Tibial nerve (tissue), 4 donors: ENCODE measurements at regions not wholly inside any gene's neighbourhood (a gene's known extent, or its start where the extent isn't known, plus 50 kb on each side); places are given as distances from the start of the nearest gene placed in this dataset.

ENCODE experiments used
- DNase-seq, 2 donors: peaks; one replicate each; pipeline ENCODE4 v3.0.0-alpha.2; 2019; ENCODE audit warnings: low spot score in 2 of 2
- H3K27ac ChIP-seq, 4 donors: fragments of 200-600 bp; sonication (generic) in 3 of 4; one replicate each; pipeline ENCODE4 v1.5.1; 2017 to 2019; ENCODE audit warnings: mild to moderate bottlenecking in 1 of 4
- H3K27me3 ChIP-seq, 2 donors: fragments of 200-600 bp; sonication (generic) in 1 of 2; one replicate each; pipeline versions ENCODE4 v1.5.1 to v1.6.0; 2017 to 2019
- H3K36me3 ChIP-seq, 3 donors: fragments of 200-600 bp; sonication (generic); one replicate each; pipeline ENCODE4 v1.5.1; 2018 to 2019
- H3K4me1 ChIP-seq, 4 donors: fragments of 200-600 bp; sonication (generic) in 3 of 4; one replicate each; pipeline ENCODE4 v1.5.1; 2017 to 2019
- H3K4me3 ChIP-seq, 4 donors: fragments of 200-600 bp; sonication (generic) in 3 of 4; one replicate each; pipeline ENCODE4 v1.5.1; 2017 to 2019; ENCODE audit warnings: mild to moderate bottlenecking in 1 of 4, moderate library complexity in 1 of 4
- H3K9me3 ChIP-seq, 4 donors: fragments of 200-600 bp; sonication (generic) in 3 of 4; one replicate each; pipeline ENCODE4 v1.5.1; 2017 to 2019
- EP300 ChIP-seq, 2 donors: sonication (generic); formaldehyde crosslinking; IDR thresholded peaks; one replicate each; pipeline ENCODE4 v1.6.1; 2017; ENCODE audit warnings: antibody characterized with exemption in 2 of 2, mild to moderate bottlenecking in 1 of 2
- POLR2A ChIP-seq, 2 donors: fragments of 450-650 bp; IDR thresholded peaks; one replicate each; pipeline ENCODE4 v1.6.1; 2017; ENCODE audit warnings: antibody characterized with exemption in 2 of 2, mild to moderate bottlenecking in 2 of 2, moderate library complexity in 2 of 2
- WGBS, 2 donors: methylation state at CpG; one replicate each; pipeline ENCODE4 v1.1.5; 2018; 5-methylcytosine and 5-hydroxymethylcytosine counted together
- TF ChIP-seq, protein P1 (sequence below), 5 experiments: fragments of 200-600 bp in 3 of 5; fragments of 450-650 bp in 2 of 5; sonication (generic) in 3 of 5; IDR thresholded peaks; one replicate each; pipeline ENCODE4 v1.5.1; 2016 to 2019; ENCODE audit warnings: antibody characterized with exemption in 5 of 5, mild to moderate bottlenecking in 3 of 5, moderate library complexity in 2 of 5

- H3K27me3 ChIP-seq = no peaks in the 10 kb centered on the region
Measured at GRCh38 chr20:48531505-48531904, 296.3 kb downstream of the PREX1 start.

DNA sequence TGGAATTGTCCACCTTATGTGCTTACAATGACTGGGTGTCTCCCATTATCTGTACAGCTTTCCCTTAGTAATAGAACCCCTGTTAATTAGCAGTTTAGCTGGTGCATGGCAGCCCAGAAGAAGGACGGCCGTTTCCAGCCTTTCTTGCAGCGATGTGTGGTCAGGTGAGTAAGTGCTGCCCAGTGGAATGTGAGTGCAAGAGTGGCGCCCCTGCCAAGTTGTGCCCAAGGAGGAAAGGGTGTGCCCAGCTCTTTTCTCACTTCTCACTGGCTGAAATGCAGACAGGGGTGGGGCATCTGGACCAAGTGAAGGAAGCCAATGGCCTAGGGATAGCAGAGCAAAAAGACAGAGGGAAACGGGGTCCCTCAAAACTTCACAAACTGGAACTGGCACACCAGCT is 296.8 kb downstream of the PREX1 start:
- Histone ChIP-seq H3K9me3 (no peaks in the 10 kb centered on the region), H3K27ac (no peak overlapping the region), H3K36me3 (no peaks in the 10 kb centered on the region), H3K4me3 (no peak overlapping the region), H3K27me3 (no peaks in the 10 kb centered on the region), H3K4me1 (no peaks in the 10 kb centered on the region)
- TF ChIP-seq, protein P1, sequence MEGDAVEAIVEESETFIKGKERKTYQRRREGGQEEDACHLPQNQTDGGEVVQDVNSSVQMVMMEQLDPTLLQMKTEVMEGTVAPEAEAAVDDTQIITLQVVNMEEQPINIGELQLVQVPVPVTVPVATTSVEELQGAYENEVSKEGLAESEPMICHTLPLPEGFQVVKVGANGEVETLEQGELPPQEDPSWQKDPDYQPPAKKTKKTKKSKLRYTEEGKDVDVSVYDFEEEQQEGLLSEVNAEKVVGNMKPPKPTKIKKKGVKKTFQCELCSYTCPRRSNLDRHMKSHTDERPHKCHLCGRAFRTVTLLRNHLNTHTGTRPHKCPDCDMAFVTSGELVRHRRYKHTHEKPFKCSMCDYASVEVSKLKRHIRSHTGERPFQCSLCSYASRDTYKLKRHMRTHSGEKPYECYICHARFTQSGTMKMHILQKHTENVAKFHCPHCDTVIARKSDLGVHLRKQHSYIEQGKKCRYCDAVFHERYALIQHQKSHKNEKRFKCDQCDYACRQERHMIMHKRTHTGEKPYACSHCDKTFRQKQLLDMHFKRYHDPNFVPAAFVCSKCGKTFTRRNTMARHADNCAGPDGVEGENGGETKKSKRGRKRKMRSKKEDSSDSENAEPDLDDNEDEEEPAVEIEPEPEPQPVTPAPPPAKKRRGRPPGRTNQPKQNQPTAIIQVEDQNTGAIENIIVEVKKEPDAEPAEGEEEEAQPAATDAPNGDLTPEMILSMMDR (IDR thresholded peaks at IDR 0.05) = no peak
- no peak for TF ChIP-seq EP300 (IDR thresholded peaks at IDR 0.05)
- TF ChIP-seq POLR2A (IDR thresholded peaks at IDR 0.05) = no peak
- DNase-seq = no peak
- 74 to 85% methylated on average over 5 of the region's 5 CpGs for WGBS, 2 donors

More at GRCh38 chr20:48531505-48531904, 296.3 kb downstream of the PREX1 start:
- H3K4me3 ChIP-seq = no peak overlapping the region
- H3K27ac ChIP-seq = no peak overlapping the region
- no peaks in the 10 kb centered on the region for H3K9me3 ChIP-seq
- TF ChIP-seq POLR2A (IDR thresholded peaks at IDR 0.05) = no peak
- TF ChIP-seq, protein P1 (IDR thresholded peaks at IDR 0.05) = no peak
- no peak for TF ChIP-seq EP300 (IDR thresholded peaks at IDR 0.05)
- H3K36me3 ChIP-seq = no peaks in the 10 kb centered on the region
- H3K4me1 ChIP-seq = no peaks in the 10 kb centered on the region
- WGBS, 2 donors = 39 to 40% methylated on average over 2 of the region's 2 CpGs
- DNase-seq = no peak

DNA sequence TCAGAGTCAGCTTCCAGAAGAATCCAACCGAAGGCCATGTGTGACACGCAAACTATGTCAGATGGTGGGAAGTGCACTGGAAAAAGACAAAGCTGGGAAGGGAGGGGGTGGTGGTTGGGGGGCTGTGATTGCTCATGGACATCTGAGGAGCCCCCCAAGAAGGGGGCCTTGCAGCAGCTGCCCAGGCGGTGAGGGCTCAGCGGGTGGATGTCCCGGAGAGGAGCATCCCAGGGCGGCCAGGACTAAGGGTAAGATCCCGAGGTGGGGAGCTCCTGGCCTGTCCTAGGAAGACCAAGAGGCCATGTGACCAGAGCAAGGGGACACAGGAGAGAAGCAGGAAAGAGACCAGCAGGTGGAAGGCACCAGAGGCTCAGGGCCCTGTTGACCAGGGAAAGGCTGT is 299.5 kb downstream of the PREX1 start:
- no peak for TF ChIP-seq POLR2A (IDR thresholded peaks at IDR 0.05)
- TF ChIP-seq, protein P1 (IDR thresholded peaks at IDR 0.05) = no peak
- TF ChIP-seq EP300 (IDR thresholded peaks at IDR 0.05) = no peak
- WGBS, 2 donors = 88 to 91% methylated on average over 7 of the region's 7 CpGs
- Histone ChIP-seq H3K9me3 (peaks cover 0 to 2% (median 0%) of the 10 kb centered on the region in 4 donors), H3K36me3 (no peaks in the 10 kb centered on the region), H3K4me1 (no peaks in the 10 kb centered on the region), H3K4me3 (no peak overlapping the region), H3K27ac (no peak overlapping the region), H3K27me3 (no peaks in the 10 kb centered on the region)
- no peak for DNase-seq

GRCh38 chr20:48527771-48528170 is 300.0 kb downstream of the PREX1 start:
- Histone ChIP-seq H3K36me3 (no peaks in the 10 kb centered on the region), H3K4me3 (no peak overlapping the region), H3K27me3 (no peaks in the 10 kb centered on the region), H3K9me3 (peaks cover 0 to 4% (median 0%) of the 10 kb centered on the region in 4 donors), H3K4me1 (no peaks in the 10 kb centered on the region), H3K27ac (no peak overlapping the region)
- no peak for TF ChIP-seq EP300 (IDR thresholded peaks at IDR 0.05)
- no peak for DNase-seq
- WGBS, 2 donors = 77 to 82% methylated on average over 8 to 11 of the region's 11 CpGs

- Histone ChIP-seq H3K27me3 (no peaks in the 10 kb centered on the region), H3K4me1 (no peaks in the 10 kb centered on the region), H3K36me3 (no peaks in the 10 kb centered on the region), H3K4me3 (no peak overlapping the region), H3K27ac (no peak overlapping the region), H3K9me3 (peaks cover 0 to 4% (median 0%) of the 10 kb centered on the region in 4 donors)
- WGBS, 2 donors = 73 to 80% methylated on average over 9 of the region's 9 CpGs
- DNase-seq = no peak
- TF ChIP-seq EP300 (IDR thresholded peaks at IDR 0.05) = no peak
- TF ChIP-seq, protein P1 (IDR thresholded peaks at IDR 0.05) = no peak
- TF ChIP-seq POLR2A (IDR thresholded peaks at IDR 0.05) = no peak
Measured at GRCh38 chr20:48526936-48527335, 300.9 kb downstream of the PREX1 start.

- H3K4me3 ChIP-seq = no peak overlapping the region
- 82 to 83% methylated on average over 2 of the region's 2 CpGs for WGBS, 2 donors
- no peaks in the 10 kb centered on the region for H3K27me3 ChIP-seq
- no peaks in the 10 kb centered on the region for H3K4me1 ChIP-seq
- H3K9me3 ChIP-seq = peaks cover 0 to 4% (median 0%) of the 10 kb centered on the region in 4 donors
- H3K27ac ChIP-seq = no peak overlapping the region
- TF ChIP-seq, protein P1 (IDR thresholded peaks at IDR 0.05) = no peak
- TF ChIP-seq POLR2A (IDR thresholded peaks at IDR 0.05) (no peak), EP300 (IDR thresholded peaks at IDR 0.05) (no peak)
- H3K36me3 ChIP-seq = no peaks in the 10 kb centered on the region
- DNase-seq = no peak
Measured at GRCh38 chr20:48525400-48525799, 302.4 kb downstream of the PREX1 start.
